K562 (cell line): ENCODE measurements at regions not wholly inside any gene's neighbourhood (a gene's known extent, or its start where the extent isn't known, plus 50 kb on each side); places are given as distances from the start of the nearest gene placed in this dataset.

Source experiments
- ATAC-seq: fragments of 200-7000 bp; cut with Tn5 transposase; 3 replicates; pipeline ENCODE4 v1.9.1; 2020; ENCODE audit warnings: moderate library complexity
- BruUV-seq: library from RNA; stranded (reverse); fragments of 400-500 nt; replicated peaks from 2 replicates; lab custom pipeline; 2021; lab: Mats Ljungman, UMichigan
- CTCF ChIA-PET: fragments of 300-600 bp; formaldehyde crosslinking; extraction: SDS; loops from one replicate; lab custom pipeline; 2021; ENCODE audit warnings: low intra/inter-chr PET ratio; lab: Yijun Ruan, JAX
- POLR2A ChIA-PET: fragments of 300-600, 350-650 bp; sonication (Branson Sonifier 250); formaldehyde crosslinking; extraction: SDS; loops from one replicate; lab custom pipeline; 2021; ENCODE audit warnings: antibody characterized with exemption, inconsistent platforms; lab: Yijun Ruan, JAX
- DNase-seq, 4 experiments: peaks; one replicate each; pipeline versions ENCODE4 v3.0.0 to v3.0.0-alpha.2; 2011 to 2018; ENCODE audit warnings: low spot score in 3 of 4, mixed read lengths in 3 of 4; ENCODE audit errors: extremely low read depth in 1 of 4
- FAIRE-seq: peaks from 2 replicates; lab custom pipeline; 2011; peaks lifted over from hg19 to GRCh38; lab: Jason Lieb, UNC
- H2AFZ ChIP-seq: 2 replicates; pipeline ENCODE4 v1.6.0; 2011; ENCODE audit warnings: low read depth, low read length, control low read depth, inconsistent platforms
- H3K27ac ChIP-seq: fragments of 200-600 bp; 3 replicates; pipeline ENCODE4 v1.8.0; 2011; ENCODE audit warnings: low read depth, mild to moderate bottlenecking, control low read depth, inconsistent platforms, low read length, moderate library complexity, mixed read lengths; ENCODE audit errors: extremely low read depth
- H3K27me3 ChIP-seq, 2 experiments: fragments of 300-600 bp in 1 of 2; 2 replicates in 1 of 2; 3 replicates in 1 of 2; pipeline versions ENCODE4 v1.6.0 to v1.8.0; 2011; ENCODE audit warnings: inconsistent platforms in 2 of 2, low read length in 2 of 2, mild to moderate bottlenecking in 1 of 2, mixed read lengths in 1 of 2, moderate library complexity in 1 of 2; ENCODE audit not compliant: control insufficient read depth in 2 of 2, insufficient read depth in 2 of 2
- H3K36me3 ChIP-seq: fragments of 300-600 bp; 3 replicates; pipeline ENCODE4 v1.8.0; 2011; ENCODE audit warnings: mild to moderate bottlenecking, low read length, inconsistent platforms; ENCODE audit not compliant: control insufficient read depth, insufficient read depth
- H3K4me1 ChIP-seq, 2 experiments: fragments of 200-600 bp in 1 of 2; replicated peaks in 1 of 2; 2 replicates in 1 of 2; 3 replicates in 1 of 2; pipeline versions ENCODE4 v1.5.1 to v1.8.0; 2011; ENCODE audit warnings: inconsistent platforms in 2 of 2, low read length in 2 of 2, mild to moderate bottlenecking in 1 of 2, mixed read lengths in 1 of 2, moderate library complexity in 1 of 2; ENCODE audit not compliant: control insufficient read depth in 2 of 2, insufficient read depth in 2 of 2
- H3K4me2 ChIP-seq: 2 replicates; pipeline ENCODE4 v1.6.1; 2011; ENCODE audit warnings: low read length, control low read depth, inconsistent platforms, mixed read lengths; ENCODE audit not compliant: insufficient read depth
- H3K4me3 ChIP-seq: fragments of 200-600 bp; sonication (generic), shearing (Covaris generic); 2 replicates; pipeline ENCODE4 v1.5.1; 2016; ENCODE audit warnings: control low read depth, inconsistent platforms
- H3K79me2 ChIP-seq: fragments of 200-600 bp; 3 replicates; pipeline ENCODE4 v1.8.0; 2011; ENCODE audit warnings: low read length, inconsistent platforms; ENCODE audit not compliant: control insufficient read depth, insufficient read depth
- H3K9ac ChIP-seq, 2 experiments: 2 replicates each; pipeline versions ENCODE4 v1.6.0 to v1.6.1; 2011; ENCODE audit warnings: low read depth in 2 of 2, low read length in 2 of 2, control low read depth in 1 of 2, inconsistent platforms in 1 of 2, mild to moderate bottlenecking in 1 of 2, mixed read lengths in 1 of 2; ENCODE audit not compliant: insufficient read depth in 1 of 2
- H3K9me1 ChIP-seq: one replicate; pipeline ENCODE4 v1.6.0; 2011; ENCODE audit warnings: inconsistent platforms, mild to moderate bottlenecking, low read length, moderate library complexity; ENCODE audit not compliant: control insufficient read depth, insufficient read depth
- H3K9me3 ChIP-seq: replicated peaks from 2 replicates; pipeline ENCODE4 v1.5.1; 2011; ENCODE audit warnings: low read depth, low read length, inconsistent platforms; ENCODE audit not compliant: control insufficient read depth, insufficient read depth
- H4K20me1 ChIP-seq: replicated peaks from 2 replicates; pipeline ENCODE4 v1.6.1; 2011; ENCODE audit warnings: low read length, inconsistent platforms, mixed read lengths; ENCODE audit not compliant: control insufficient read depth, insufficient read depth
- ELF1 ChIP-seq: fragments of 200-800 bp; sonication (Bioruptor generic); IDR thresholded peaks from 2 replicates; pipeline ENCODE4 v1.6.1; 2016; ENCODE audit warnings: missing genetic modification characterization, missing compliant biosample characterization
- HDAC3 ChIP-seq: fragments of 450-650 bp; IDR thresholded peaks from 2 replicates; pipeline ENCODE4 v1.6.1; 2018; ENCODE audit warnings: borderline replicate concordance, mild to moderate bottlenecking, moderate library complexity; ENCODE audit not compliant: partially characterized antibody
- KLF1 ChIP-seq: fragments of 450-650 bp; IDR thresholded peaks from 2 replicates; pipeline ENCODE4 v1.6.1; 2016; ENCODE audit warnings: missing genetic modification characterization, missing compliant biosample characterization
- MAFG ChIP-seq: fragments of 450-650 bp; conservative IDR thresholded peaks from 2 replicates; pipeline ENCODE4 v1.6.1; 2016; ENCODE audit warnings: missing genetic modification characterization, missing compliant biosample characterization
- POLR3G ChIP-seq: IDR thresholded peaks from 2 replicates; pipeline ENCODE4 v1.6.1; 2011; ENCODE audit not compliant: insufficient read length, insufficient replicate concordance; ENCODE audit errors: extremely low read depth
- RNF2 ChIP-seq: sonication (generic); IDR thresholded peaks from 2 replicates; pipeline ENCODE4 v1.6.1; 2016
- SUPT5H ChIP-seq: fragments of 450-650 bp; IDR thresholded peaks from 2 replicates; pipeline ENCODE4 v1.6.1; 2016
- ZNF140 ChIP-seq: fragments of 250-450 bp; sonication (Bioruptor Pico); IDR thresholded peaks from 2 replicates; pipeline ENCODE4 v1.8.0; 2021; ENCODE audit warnings: moderate library complexity, mild to moderate bottlenecking, inconsistent platforms
- ZNF165 ChIP-seq: fragments of 250-450 bp; sonication (Bioruptor Pico); IDR thresholded peaks from 2 replicates; pipeline ENCODE4 v1.4.0; 2020; ENCODE audit warnings: borderline replicate concordance
- ZNF316 ChIP-seq: fragments of 450-650 bp; IDR thresholded peaks from 2 replicates; pipeline ENCODE4 v1.6.1; 2016
- WGBS: fragments of 100-300 bp; shearing (Covaris generic); methylation state at CpG from one replicate; pipeline ENCODE4 v1.1.6; 2016; ENCODE audit warnings: low coverage, mixed read lengths; ENCODE audit not compliant: insufficient coverage; ENCODE audit errors: missing lambda C conversion rate; 5-methylcytosine and 5-hydroxymethylcytosine counted together
- in situ Hi-C: fragments of 300-500 bp; cut with MboI; formaldehyde crosslinking; loops from 4 replicates; pipeline ENCODE4 v1.15.0; 2018; ENCODE audit warnings: inconsistent platforms, mixed read lengths
- intact Hi-C: fragments of 100-400 bp; cut with micrococcal nuclease; formaldehyde crosslinking; loops from 2 replicates; pipeline ENCODE4 v1.14.2; 2022
- TF ChIP-seq, protein P1 (sequence below): fragments of 250-450 bp; sonication (Bioruptor Pico); IDR thresholded peaks from 2 replicates; pipeline ENCODE4 v1.4.0; 2020; ENCODE audit warnings: mild to moderate bottlenecking, moderate library complexity
- TF ChIP-seq, protein P2 (sequence below): IDR thresholded peaks from 3 replicates; pipeline ENCODE4 v1.6.1; 2011; ENCODE audit warnings: borderline replicate concordance, mild to moderate bottlenecking; ENCODE audit not compliant: insufficient read length, insufficient read depth
- TF ChIP-seq, protein P3 (sequence below): fragments of 250-450 bp; sonication (Bioruptor Pico); IDR thresholded peaks from 2 replicates; pipeline ENCODE4 v1.4.0; 2020; ENCODE audit warnings: borderline replicate concordance

DNA sequence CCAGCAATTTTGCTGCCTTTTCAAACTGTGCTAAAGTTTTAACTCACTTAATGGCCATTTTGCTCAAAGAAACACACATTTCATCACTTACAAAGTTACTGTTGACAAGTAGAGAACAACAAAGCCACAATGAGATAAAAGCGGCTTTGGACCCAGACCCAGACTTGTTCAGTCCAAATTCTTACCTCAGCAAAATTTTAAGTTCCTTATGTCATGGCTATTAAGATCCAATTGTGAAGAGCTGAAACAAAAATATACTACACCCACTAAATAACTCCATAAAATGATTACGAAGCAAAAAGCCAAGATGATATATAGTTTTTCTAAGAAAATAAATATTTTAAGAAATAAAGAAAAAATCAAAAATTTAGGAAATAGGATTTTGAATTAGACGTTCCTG lies 137.0 kb upstream of the INPP4B start:
- Histone ChIP-seq H3K9ac (no peak overlapping the region), H3K4me1 (no peaks in the 10 kb centered on the region), H3K9me3 (no peaks in the 10 kb centered on the region), H3K79me2 (no peaks in the 10 kb centered on the region), H2AFZ (no peak overlapping the region), H3K4me3 (no peak overlapping the region), H4K20me1 (no peaks in the 10 kb centered on the region), H3K4me2 (no peak overlapping the region), H3K27me3 (no peaks in the 10 kb centered on the region), H3K27ac (no peak overlapping the region), H3K36me3 (no peaks in the 10 kb centered on the region), H3K9me1 (no peaks in the 10 kb centered on the region)
- in situ Hi-C loops = no loop called here
- intact Hi-C loops = no loop called here
- no TSS peak for BruUV-seq
- no peak for DNase-seq
- no peak for ATAC-seq
- TF ChIP-seq POLR3G (no peak), ZNF316 (peak; percentile 51), SUPT5H (no peak), MAFG (tag) (no peak), ZNF165 (CRISPR knock-in tag) (no peak)
- 0% methylated on average over 3 of the region's 3 CpGs for WGBS
- POLR2A ChIA-PET = no interaction called here
- CTCF ChIA-PET = no interaction called here
- no peak for FAIRE-seq

DNA sequence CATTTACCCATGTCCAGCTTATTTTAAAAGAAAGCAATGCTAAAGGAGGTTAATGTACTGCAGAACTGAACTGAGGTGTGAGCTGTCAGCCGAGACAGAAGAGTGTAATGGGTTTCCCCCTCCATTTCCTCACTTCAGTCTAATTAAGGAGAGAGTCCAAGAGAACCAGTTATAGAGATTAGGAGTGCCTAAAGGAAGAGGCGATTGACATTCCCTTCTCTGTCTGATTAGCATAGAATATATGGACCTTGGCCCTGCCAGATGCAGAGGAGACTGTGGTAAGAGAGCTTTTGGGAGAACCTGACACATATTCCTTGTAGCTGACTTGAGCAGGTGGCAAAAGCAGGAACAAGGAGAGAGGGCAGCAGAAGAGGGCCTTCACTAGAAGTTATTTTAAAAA lies 137.5 kb upstream of the INPP4B start:
- no peaks in the 10 kb centered on the region for H3K4me1 ChIP-seq
- no peak overlapping the region for H3K27ac ChIP-seq
- no TSS peak for BruUV-seq
- H3K79me2 ChIP-seq = no peaks in the 10 kb centered on the region
- H3K9me1 ChIP-seq = no peaks in the 10 kb centered on the region
- H2AFZ ChIP-seq = no peak overlapping the region
- H3K4me3 ChIP-seq = no peak overlapping the region
- no peaks in the 10 kb centered on the region for H3K27me3 ChIP-seq
- ATAC-seq (no peak), DNase-seq (no peak), FAIRE-seq (no peak)
- WGBS = 0% methylated on average over 2 of the region's 2 CpGs
- H3K36me3 ChIP-seq = no peaks in the 10 kb centered on the region
- H3K4me2 ChIP-seq = no peak overlapping the region
- ChIA-PET CTCF (no interaction called here), POLR2A (no interaction called here)
- H3K9me3 ChIP-seq = no peaks in the 10 kb centered on the region
- H3K9ac ChIP-seq = no peak overlapping the region
- intact Hi-C loops = no loop called here
- no peaks in the 10 kb centered on the region for H4K20me1 ChIP-seq
- in situ Hi-C loops = no loop called here
- TF ChIP-seq, protein P1, sequence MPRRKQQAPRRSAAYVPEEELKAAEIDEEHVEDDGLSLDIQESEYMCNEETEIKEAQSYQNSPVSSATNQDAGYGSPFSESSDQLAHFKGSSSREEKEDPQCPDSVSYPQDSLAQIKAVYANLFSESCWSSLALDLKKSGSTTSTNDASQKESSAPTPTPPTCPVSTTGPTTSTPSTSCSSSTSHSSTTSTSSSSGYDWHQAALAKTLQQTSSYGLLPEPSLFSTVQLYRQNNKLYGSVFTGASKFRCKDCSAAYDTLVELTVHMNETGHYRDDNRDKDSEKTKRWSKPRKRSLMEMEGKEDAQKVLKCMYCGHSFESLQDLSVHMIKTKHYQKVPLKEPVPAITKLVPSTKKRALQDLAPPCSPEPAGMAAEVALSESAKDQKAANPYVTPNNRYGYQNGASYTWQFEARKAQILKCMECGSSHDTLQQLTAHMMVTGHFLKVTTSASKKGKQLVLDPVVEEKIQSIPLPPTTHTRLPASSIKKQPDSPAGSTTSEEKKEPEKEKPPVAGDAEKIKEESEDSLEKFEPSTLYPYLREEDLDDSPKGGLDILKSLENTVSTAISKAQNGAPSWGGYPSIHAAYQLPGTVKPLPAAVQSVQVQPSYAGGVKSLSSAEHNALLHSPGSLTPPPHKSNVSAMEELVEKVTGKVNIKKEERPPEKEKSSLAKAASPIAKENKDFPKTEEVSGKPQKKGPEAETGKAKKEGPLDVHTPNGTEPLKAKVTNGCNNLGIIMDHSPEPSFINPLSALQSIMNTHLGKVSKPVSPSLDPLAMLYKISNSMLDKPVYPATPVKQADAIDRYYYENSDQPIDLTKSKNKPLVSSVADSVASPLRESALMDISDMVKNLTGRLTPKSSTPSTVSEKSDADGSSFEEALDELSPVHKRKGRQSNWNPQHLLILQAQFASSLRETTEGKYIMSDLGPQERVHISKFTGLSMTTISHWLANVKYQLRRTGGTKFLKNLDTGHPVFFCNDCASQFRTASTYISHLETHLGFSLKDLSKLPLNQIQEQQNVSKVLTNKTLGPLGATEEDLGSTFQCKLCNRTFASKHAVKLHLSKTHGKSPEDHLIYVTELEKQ = no peak
- TF ChIP-seq, protein P2, sequence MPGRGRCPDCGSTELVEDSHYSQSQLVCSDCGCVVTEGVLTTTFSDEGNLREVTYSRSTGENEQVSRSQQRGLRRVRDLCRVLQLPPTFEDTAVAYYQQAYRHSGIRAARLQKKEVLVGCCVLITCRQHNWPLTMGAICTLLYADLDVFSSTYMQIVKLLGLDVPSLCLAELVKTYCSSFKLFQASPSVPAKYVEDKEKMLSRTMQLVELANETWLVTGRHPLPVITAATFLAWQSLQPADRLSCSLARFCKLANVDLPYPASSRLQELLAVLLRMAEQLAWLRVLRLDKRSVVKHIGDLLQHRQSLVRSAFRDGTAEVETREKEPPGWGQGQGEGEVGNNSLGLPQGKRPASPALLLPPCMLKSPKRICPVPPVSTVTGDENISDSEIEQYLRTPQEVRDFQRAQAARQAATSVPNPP = no peak
- no peak for TF ChIP-seq RNF2
- no peak for TF ChIP-seq KLF1 (tag)
- TF ChIP-seq, protein P3, sequence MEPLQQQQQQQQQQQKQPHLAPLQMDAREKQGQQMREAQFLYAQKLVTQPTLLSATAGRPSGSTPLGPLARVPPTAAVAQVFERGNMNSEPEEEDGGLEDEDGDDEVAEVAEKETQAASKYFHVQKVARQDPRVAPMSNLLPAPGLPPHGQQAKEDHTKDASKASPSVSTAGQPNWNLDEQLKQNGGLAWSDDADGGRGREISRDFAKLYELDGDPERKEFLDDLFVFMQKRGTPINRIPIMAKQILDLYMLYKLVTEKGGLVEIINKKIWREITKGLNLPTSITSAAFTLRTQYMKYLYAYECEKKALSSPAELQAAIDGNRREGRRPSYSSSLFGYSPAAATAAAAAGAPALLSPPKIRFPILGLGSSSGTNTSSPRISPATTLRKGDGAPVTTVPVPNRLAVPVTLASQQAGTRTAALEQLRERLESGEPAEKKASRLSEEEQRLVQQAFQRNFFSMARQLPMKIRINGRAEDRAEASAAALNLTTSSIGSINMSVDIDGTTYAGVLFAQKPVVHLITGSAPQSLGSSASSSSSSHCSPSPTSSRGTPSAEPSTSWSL (CRISPR knock-in tag) = no peak
- no peak for TF ChIP-seq ZNF140 (CRISPR knock-in tag)
- TF ChIP-seq ELF1 (tag) = no peak
- no peak for TF ChIP-seq HDAC3
